K562 (cell line): ENCODE measurements at regions not wholly inside any gene's neighbourhood (a gene's known extent, or its start where the extent isn't known, plus 50 kb on each side); places are given as distances from the start of the nearest gene placed in this dataset.

Experiments used
- CGGBP1 ChIP-seq: fragments of 250-450 bp; sonication (Bioruptor Pico); IDR thresholded peaks from 2 replicates; pipeline ENCODE4 v1.9.0; 2021; ENCODE audit warnings: mild to moderate bottlenecking
- CREBBP ChIP-seq: IDR thresholded peaks from one replicate; pipeline ENCODE4 v1.6.1; 2012; ENCODE audit warnings: low read depth, mild to moderate bottlenecking, control low read depth, inconsistent platforms, low read length
- CTCF ChIP-seq, 3 experiments: IDR thresholded peaks in 2 of 3; conservative IDR thresholded peaks in 1 of 3; 2 replicates each; pipeline ENCODE4 v1.5.1; 2011 to 2012; ENCODE audit warnings: low read length in 3 of 3, mild to moderate bottlenecking in 3 of 3, control low read depth in 2 of 3, improper control_type of control experiment in 1 of 3, inconsistent platforms in 1 of 3, low read depth in 1 of 3, mixed read lengths in 1 of 3, moderate library complexity in 1 of 3; ENCODE audit not compliant: insufficient read depth in 2 of 3
- ERF ChIP-seq: fragments of 450-650 bp; formaldehyde crosslinking; IDR thresholded peaks from 2 replicates; pipeline ENCODE4 v1.4.0; 2020; ENCODE audit warnings: mild to moderate bottlenecking, mixed read lengths
- FOS ChIP-seq: IDR thresholded peaks from 3 replicates; pipeline ENCODE4 v1.6.1; 2011; ENCODE audit not compliant: insufficient read length; ENCODE audit errors: extremely low read depth
- MAFK ChIP-seq: IDR thresholded peaks from 2 replicates; pipeline ENCODE4 v1.6.1; 2011; ENCODE audit warnings: low read length, improper control_type of control experiment
- MAX ChIP-seq: sonication (generic); formaldehyde crosslinking; IDR thresholded peaks from 2 replicates; pipeline ENCODE4 v1.9.0; 2022; ENCODE audit warnings: mild to moderate bottlenecking, missing genetic modification reagents
- POLR2A ChIP-seq: fragments of 450-650 bp; conservative IDR thresholded peaks from 2 replicates; pipeline ENCODE4 v1.6.1; 2016
- TEAD4 ChIP-seq, 2 experiments: sonication (generic) in 1 of 2; formaldehyde crosslinking in 1 of 2; IDR thresholded peaks; 2 replicates each; pipeline versions ENCODE4 v1.6.1 to v1.8.0; 2012 to 2022; ENCODE audit warnings: borderline replicate concordance in 1 of 2, inconsistent platforms in 1 of 2, low read length in 1 of 2, mild to moderate bottlenecking in 1 of 2, missing genetic modification reagents in 1 of 2
- ZNF324 ChIP-seq: fragments of 250-450 bp; sonication (Bioruptor Pico); IDR thresholded peaks from 2 replicates; pipeline ENCODE4 v1.4.0; 2020; ENCODE audit warnings: mild to moderate bottlenecking

GRCh38 chr6:28633445-28634215, 107.9 kb downstream of the GPX5 start:
- TF ChIP-seq ERF (CRISPR knock-in tag): no peak
- TF ChIP-seq TEAD4 (IDR thresholded peaks at IDR 0.05; ENCODE audit: low read length): no peak
- TF ChIP-seq TEAD4 (CRISPR knock-in tag; IDR thresholded peaks at IDR 0.05; ENCODE audit: borderline replicate concordance): no peak
- no peak for TF ChIP-seq CREBBP
- TF ChIP-seq FOS: no peak
- TF ChIP-seq CTCF (IDR thresholded peaks at IDR 0.05 in 2 of 3, conservative IDR thresholded peaks at IDR 0.05 in 1 of 3; ENCODE audit: insufficient read depth in 2 of 3, low read depth in 1 of 3, low read length in 3 of 3): no peak
- no peak for TF ChIP-seq MAX
- TF ChIP-seq CGGBP1 (CRISPR knock-in tag): no peak
- TF ChIP-seq ZNF324 (CRISPR knock-in tag): no peak
- no peak for TF ChIP-seq POLR2A
- no peak for TF ChIP-seq MAFK
